Small intestine (tissue), 7 donors: ENCODE measurements at regions not wholly inside any gene's neighbourhood (a gene's known extent, or its start where the extent isn't known, plus 50 kb on each side); places are given as distances from the start of the nearest gene placed in this dataset.

Source experiments
- DNase-seq, 2 donors: peaks; one replicate each; pipeline versions ENCODE4 v3.0.0 to v3.0.0-alpha.2; 2013
- FAIRE-seq: peaks from 2 replicates; lab custom pipeline; 2012; peaks lifted over from hg19 to GRCh38; lab: Jason Lieb, UNC
- H3K27ac ChIP-seq, 3 donors: one replicate each; pipeline ENCODE4 v1.5.1; 2013; ENCODE audit warnings: low read length in 2 of 3, mild to moderate bottlenecking in 2 of 3, control low read depth in 1 of 3, inconsistent platforms in 1 of 3, low read depth in 1 of 3, moderate library complexity in 1 of 3
- H3K27me3 ChIP-seq, 3 donors: one replicate each; pipeline ENCODE4 v1.6.1; 2013; ENCODE audit warnings: low read length in 3 of 3, inconsistent platforms in 1 of 3; ENCODE audit not compliant: control insufficient read depth in 3 of 3, insufficient read depth in 3 of 3
- H3K36me3 ChIP-seq, 3 donors: one replicate each; pipeline ENCODE4 v1.6.1; 2013; ENCODE audit warnings: low read length in 3 of 3, inconsistent platforms in 1 of 3, low read depth in 1 of 3, mild to moderate bottlenecking in 1 of 3, moderate library complexity in 1 of 3; ENCODE audit not compliant: control insufficient read depth in 3 of 3, insufficient read depth in 2 of 3
- H3K4me1 ChIP-seq, 3 donors: one replicate each; pipeline ENCODE4 v1.6.1; 2013; ENCODE audit warnings: low read length in 2 of 3, inconsistent platforms in 1 of 3, low read depth in 1 of 3, mild to moderate bottlenecking in 1 of 3, moderate library complexity in 1 of 3; ENCODE audit not compliant: control insufficient read depth in 3 of 3, insufficient read depth in 2 of 3
- H3K4me3 ChIP-seq, 3 donors: one replicate each; pipeline ENCODE4 v1.5.1; 2013; ENCODE audit warnings: low read length in 3 of 3, control low read depth in 1 of 3, inconsistent platforms in 1 of 3, low read depth in 1 of 3, mild to moderate bottlenecking in 1 of 3, moderate library complexity in 1 of 3
- H3K9me3 ChIP-seq, 2 donors: one replicate each; pipeline ENCODE4 v1.6.1; 2013; ENCODE audit warnings: low read depth in 1 of 2, low read length in 1 of 2; ENCODE audit not compliant: control insufficient read depth in 2 of 2, insufficient read depth in 1 of 2
- WGBS, 3 donors: extraction: QIAGEN DNeasy Blood & Tissue Kit; methylation state at CpG; one replicate each; pipeline ENCODE4 v1.1.7; 2013; 5-methylcytosine and 5-hydroxymethylcytosine counted together
- donor health status: healthy with polysubstance abuse.
- donor health status: control.
- donor health status: control.
- donor health status: Bipolar disorder and iron deficiency.
- donor health status: healthy.

GRCh38 chr12:19726122-19726521 is 286.8 kb downstream of the AEBP2 start:
- Histone ChIP-seq H3K36me3 (no peaks in the 10 kb centered on the region), H3K27me3 (no peaks in the 10 kb centered on the region), H3K27ac (no peak overlapping the region), H3K4me1 (no peaks in the 10 kb centered on the region), H3K4me3 (no peak overlapping the region), H3K9me3 (peaks cover 0 to 22% of the 10 kb centered on the region in 2 donors)
- WGBS, 3 donors: 89 to 93% (median 89%) methylated on average over 5 of the region's 5 CpGs
- DNase-seq (no peak), FAIRE-seq (no peak)

- H3K4me1 ChIP-seq: no peaks in the 10 kb centered on the region
- H3K27me3 ChIP-seq: no peaks in the 10 kb centered on the region
- no peak for FAIRE-seq
- H3K4me3 ChIP-seq: no peak overlapping the region
- H3K9me3 ChIP-seq: peaks cover 0 to 22% of the 10 kb centered on the region in 2 donors
- no peak overlapping the region for H3K27ac ChIP-seq
- H3K36me3 ChIP-seq: no peaks in the 10 kb centered on the region
- no peak for DNase-seq
- WGBS, 3 donors: 88 to 91% (median 91%) methylated on average over 5 to 6 of the region's 6 CpGs
These were observed 287.3 kb downstream of the AEBP2 start for GRCh38 chr12:19726592-19726991.

- Histone ChIP-seq H3K9me3 (peaks cover 0 to 3% of the 10 kb centered on the region in 2 donors), H3K27me3 (no peaks in the 10 kb centered on the region), H3K27ac (no peak overlapping the region), H3K36me3 (no peaks in the 10 kb centered on the region), H3K4me3 (no peak overlapping the region), H3K4me1 (no peaks in the 10 kb centered on the region)
- DNase-seq: no peak
- FAIRE-seq: no peak
These were observed 297.7 kb downstream of the AEBP2 start for GRCh38 chr12:19737019-19737418.

DNA sequence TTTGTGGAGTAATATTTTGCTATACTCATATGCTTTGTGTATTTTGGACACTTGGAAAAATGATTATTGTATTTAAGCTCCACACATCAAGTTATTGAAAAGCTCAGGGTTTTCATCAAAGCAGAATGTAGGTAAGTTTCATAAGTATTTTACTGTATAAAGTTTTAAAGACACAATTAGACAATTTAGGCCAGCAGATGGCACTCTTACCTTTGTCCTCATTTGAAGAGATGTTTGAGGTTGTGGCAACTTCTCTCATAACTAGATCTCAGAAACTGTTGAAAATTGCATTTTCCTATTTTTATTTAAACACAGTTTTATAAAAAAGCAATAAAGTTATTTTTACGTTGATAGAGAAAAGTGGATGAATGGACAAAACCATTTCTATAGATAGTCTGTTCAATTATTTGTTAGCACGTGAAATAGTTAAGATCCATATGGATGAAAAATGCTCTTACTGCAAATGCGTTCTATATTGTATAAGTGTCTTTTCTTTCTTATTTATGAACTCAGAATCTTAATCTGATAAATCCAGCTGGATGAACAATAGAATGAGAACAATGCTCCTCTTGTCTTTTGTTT is 300.0 kb downstream of the AEBP2 start:
- WGBS, 3 donors: 52 to 61% (median 55%) methylated on average over 3 of the region's 3 CpGs
- H3K27me3 ChIP-seq: no peaks in the 10 kb centered on the region
- H3K9me3 ChIP-seq: peaks cover 0 to 3% of the 10 kb centered on the region in 2 donors
- H3K36me3 ChIP-seq: no peaks in the 10 kb centered on the region
- DNase-seq: peak; percentile 66 to 76
- H3K27ac ChIP-seq: no peak overlapping the region
- no peak overlapping the region for H3K4me3 ChIP-seq
- FAIRE-seq: peak; percentile 5
- H3K4me1 ChIP-seq: no peaks in the 10 kb centered on the region

DNA sequence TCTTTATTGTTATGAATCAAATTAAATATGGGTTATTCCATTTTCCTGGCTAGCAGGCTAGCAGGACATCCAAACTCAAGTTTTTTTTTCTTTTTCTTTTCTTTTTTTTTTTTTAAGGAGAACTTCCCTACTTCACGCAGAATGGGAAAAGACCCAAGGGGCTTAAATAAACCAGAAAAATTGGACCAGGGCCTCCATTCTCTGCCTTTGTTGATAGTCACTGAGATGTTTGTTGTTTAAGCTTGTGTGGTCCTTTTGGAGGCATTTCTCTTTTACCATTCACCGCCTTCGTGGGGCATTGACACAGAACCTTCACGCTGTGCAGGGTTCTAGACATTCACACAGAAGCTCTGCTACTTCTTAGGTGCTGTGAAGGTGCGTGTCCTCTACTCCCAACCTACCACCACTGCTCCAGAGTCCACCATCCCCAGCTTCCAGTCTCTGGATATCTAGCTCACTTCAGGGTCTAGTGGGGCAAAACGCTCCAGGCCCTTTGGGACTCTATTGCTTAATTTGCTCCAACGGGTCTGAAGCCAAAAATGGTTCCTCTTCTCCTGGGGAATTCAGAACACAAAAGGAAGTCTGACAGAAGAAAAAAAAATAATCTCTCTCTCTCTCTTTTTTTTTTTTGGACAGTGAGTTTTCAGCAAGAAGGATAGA is 301.3 kb downstream of the AEBP2 start:
- Histone ChIP-seq H3K27me3 (no peaks in the 10 kb centered on the region), H3K9me3 (no peaks in the 10 kb centered on the region), H3K27ac (no peak overlapping the region), H3K4me3 (no peak overlapping the region), H3K36me3 (no peaks in the 10 kb centered on the region), H3K4me1 (no peaks in the 10 kb centered on the region)
- WGBS, 3 donors: 55 to 69% (median 66%) methylated on average over 7 of the region's 7 CpGs
- FAIRE-seq (no peak), DNase-seq (no peak)

DNA sequence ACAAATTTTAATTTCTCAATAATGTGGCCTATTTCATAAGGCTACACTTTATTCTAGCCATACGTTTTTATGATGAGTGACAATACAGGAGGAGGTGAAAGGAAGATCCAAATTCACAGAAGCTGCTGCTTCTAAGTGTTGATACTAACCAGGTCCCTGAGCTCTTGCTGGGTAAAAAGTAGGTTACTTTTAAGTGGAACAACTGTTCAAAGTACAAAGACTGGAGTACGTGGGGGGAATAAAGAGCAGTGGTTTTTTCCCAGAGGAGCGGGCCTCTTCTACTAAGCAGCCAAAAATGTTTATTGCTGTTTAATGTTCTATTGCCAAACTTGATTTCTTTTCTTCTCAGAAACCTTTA is 301.8 kb downstream of the AEBP2 start:
- 21 to 47% (median 41%) methylated on average over 3 of the region's 3 CpGs for WGBS, 3 donors
- no peaks in the 10 kb centered on the region for H3K4me1 ChIP-seq
- H3K9me3 ChIP-seq: no peaks in the 10 kb centered on the region
- H3K27me3 ChIP-seq: no peaks in the 10 kb centered on the region
- H3K27ac ChIP-seq: no peak overlapping the region
- no peak for FAIRE-seq
- H3K4me3 ChIP-seq: no peak overlapping the region
- peak in 1 of 2 donors; percentile 17 for DNase-seq
- no peaks in the 10 kb centered on the region for H3K36me3 ChIP-seq

DNA sequence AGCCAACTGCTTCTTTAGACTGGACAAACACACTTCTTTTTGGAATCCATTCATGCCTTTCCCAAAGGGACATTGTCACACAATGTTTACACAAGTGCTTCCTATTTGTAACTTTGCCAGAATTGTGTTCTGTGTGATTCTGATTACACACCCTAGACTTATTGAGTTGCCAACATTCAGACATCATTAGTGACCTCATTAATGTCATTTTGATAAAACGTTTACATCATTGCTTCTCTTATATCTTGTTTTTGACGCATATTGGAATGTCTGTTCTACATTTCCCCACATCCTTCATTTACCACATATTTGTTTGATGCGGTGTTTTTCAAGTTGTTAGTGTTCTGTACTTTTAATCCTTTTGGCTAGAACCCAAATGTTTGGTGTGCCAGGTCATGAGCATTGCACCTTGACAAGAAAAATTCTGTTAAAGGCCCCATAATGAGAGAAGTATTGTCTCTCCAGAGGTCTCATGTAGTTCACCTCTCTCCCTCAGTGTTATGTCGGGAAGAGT is 305.5 kb downstream of the AEBP2 start:
- FAIRE-seq: no peak
- Histone ChIP-seq H3K4me1 (no peaks in the 10 kb centered on the region), H3K27me3 (no peaks in the 10 kb centered on the region), H3K4me3 (no peak overlapping the region), H3K27ac (no peak overlapping the region), H3K36me3 (no peaks in the 10 kb centered on the region), H3K9me3 (no peaks in the 10 kb centered on the region)
- WGBS, 3 donors: 33 to 42% (median 36%) methylated on average over 4 of the region's 4 CpGs
- peak in 1 of 2 donors; percentile 43 for DNase-seq

DNA sequence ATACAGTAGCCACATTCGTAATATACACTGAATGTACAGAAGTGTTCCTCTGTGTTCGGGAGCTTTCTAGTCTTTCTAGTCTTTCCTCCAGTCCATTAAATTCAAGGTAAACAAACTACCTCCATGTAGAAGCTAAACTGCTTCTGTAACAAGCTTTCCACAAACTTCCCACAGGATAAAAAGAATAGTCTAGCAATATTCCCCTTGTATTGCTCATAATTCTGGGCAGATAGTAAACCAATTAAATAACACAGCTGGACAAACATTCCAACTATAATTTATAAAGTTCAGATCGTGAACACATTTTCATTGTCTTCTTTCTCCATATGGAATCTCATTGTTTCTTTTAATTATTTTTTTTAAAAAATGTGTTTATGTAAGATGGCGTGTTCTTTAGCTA is 307.2 kb downstream of the AEBP2 start:
- no peaks in the 10 kb centered on the region for H3K27me3 ChIP-seq
- no peaks in the 10 kb centered on the region for H3K36me3 ChIP-seq
- H3K4me3 ChIP-seq: no peak overlapping the region
- FAIRE-seq (no peak), DNase-seq (no peak)
- no peak overlapping the region for H3K27ac ChIP-seq
- H3K9me3 ChIP-seq: no peaks in the 10 kb centered on the region
- 72 to 81% (median 78%) methylated on average over 4 of the region's 4 CpGs for WGBS, 3 donors
- H3K4me1 ChIP-seq: no peaks in the 10 kb centered on the region
